NCI-H510A treated with DMSO at 0.1 percent for 48 hours (cell line): ENCODE measurements at regions not wholly inside any gene's neighbourhood (a gene's known extent, or its start where the extent isn't known, plus 50 kb on each side); places are given as distances from the start of the nearest gene placed in this dataset.
"Not testable (repeated sequence)": the region's sequence is repeated elsewhere in the genome, so short reads cannot be mapped to it uniquely, and the experiment has no call there.

Experiments used
- DNase-seq: peaks from one replicate; lab custom pipeline; 2025; lab: John Stamatoyannopoulos, UW

GRCh38 chr5:67636091-67636490, 439.5 kb upstream of the CD180 start:
- no peak for DNase-seq

- not testable (repeated sequence) for DNase-seq
These were observed 430.5 kb upstream of the CD180 start for GRCh38 chr5:67627079-67627478.

- no peak for DNase-seq
These were observed 426.5 kb upstream of the CD180 start for GRCh38 chr5:67623078-67623477.

GRCh38 chr5:67620424-67621397, 424.1 kb upstream of the CD180 start:
- DNase-seq: peak; percentile 39

- DNase-seq: no peak
These were observed 423.0 kb upstream of the CD180 start for GRCh38 chr5:67619636-67620035.

GRCh38 chr5:67619235-67619634, 422.6 kb upstream of the CD180 start:
- DNase-seq: no peak

- DNase-seq: peak; percentile 1
These were observed 420.5 kb upstream of the CD180 start for GRCh38 chr5:67617051-67617450.

- no peak for DNase-seq
These were observed 416.4 kb upstream of the CD180 start for GRCh38 chr5:67612961-67613360.

GRCh38 chr5:67610186-67610912, 413.8 kb upstream of the CD180 start:
- no peak for DNase-seq

GRCh38 chr5:67607958-67608357, 411.4 kb upstream of the CD180 start:
- no peak for DNase-seq

GRCh38 chr5:67606586-67606947, 410.0 kb upstream of the CD180 start:
- no peak for DNase-seq

- no peak for DNase-seq
These were observed 409.4 kb upstream of the CD180 start for GRCh38 chr5:67605730-67606585.

- DNase-seq: no peak
These were observed 394.9 kb upstream of the CD180 start for GRCh38 chr5:67591491-67591890.

- no peak for DNase-seq
These were observed 391.8 kb upstream of the CD180 start for GRCh38 chr5:67588389-67588788.

- no peak for DNase-seq
These were observed 384.6 kb upstream of the CD180 start for GRCh38 chr5:67581203-67581602.

GRCh38 chr5:67578011-67578410, 381.4 kb upstream of the CD180 start:
- DNase-seq: no peak

- no peak for DNase-seq
These were observed 380.8 kb upstream of the CD180 start for GRCh38 chr5:67577424-67577823.

GRCh38 chr5:67576112-67576511, 379.5 kb upstream of the CD180 start:
- no peak for DNase-seq

- DNase-seq: no peak
These were observed 378.5 kb upstream of the CD180 start for GRCh38 chr5:67575087-67575486.

- DNase-seq: no peak
These were observed 364.7 kb upstream of the CD180 start for GRCh38 chr5:67561151-67561932.

- DNase-seq: no peak
These were observed 356.2 kb upstream of the CD180 start for GRCh38 chr5:67552773-67553172.
